Right lobe of liver (tissue), 6 donors: ENCODE measurements at regions not wholly inside any gene's neighbourhood (a gene's known extent, or its start where the extent isn't known, plus 50 kb on each side); places are given as distances from the start of the nearest gene placed in this dataset.
"Not testable (repeated sequence)": the region's sequence is repeated elsewhere in the genome, so short reads cannot be mapped to it uniquely, and the experiment has no call there.

Experiments used
- ATAC-seq, 4 donors: fragments of 200-7000 bp; cut with Tn5 transposase; one replicate each; pipeline ENCODE4 v1.9.1; 2020; ENCODE audit warnings: mild to moderate bottlenecking in 4 of 4, moderate library complexity in 4 of 4
- DNase-seq, 3 donors: peaks; one replicate each; pipeline ENCODE4 v3.0.0-alpha.2; 2020
- H3K27ac ChIP-seq, 3 donors: fragments of 200-600 bp; one replicate each; pipeline ENCODE4 v1.8.0; 2022
- H3K27me3 ChIP-seq, 2 donors: fragments of 200-600 bp; one replicate each; pipeline ENCODE4 v1.8.0; 2022
- H3K36me3 ChIP-seq, 4 donors: fragments of 200-600 bp; sonication (generic) in 1 of 4; one replicate each; pipeline versions ENCODE4 v1.5.1 to v1.8.0; 2017 to 2022; ENCODE audit warnings: control low read depth in 1 of 4
- H3K4me1 ChIP-seq, 4 donors: fragments of 200-600 bp; sonication (generic) in 1 of 4; one replicate each; pipeline versions ENCODE4 v1.5.1 to v1.8.0; 2017 to 2022; ENCODE audit warnings: control low read depth in 1 of 4
- H3K4me3 ChIP-seq, 3 donors: fragments of 200-600 bp; one replicate each; pipeline ENCODE4 v1.8.0; 2022
- H3K9me3 ChIP-seq, 4 donors: fragments of 200-600 bp; sonication (generic) in 1 of 4; one replicate each; pipeline versions ENCODE4 v1.5.1 to v1.8.0; 2017 to 2022; ENCODE audit warnings: control low read depth in 1 of 4
- CTCF ChIP-seq, 4 donors: fragments of 200-600 bp in 3 of 4; fragments of 450-650 bp in 1 of 4; IDR thresholded peaks; one replicate each; pipeline versions ENCODE4 v1.5.1 to v1.8.0; 2016 to 2022; ENCODE audit warnings: antibody characterized with exemption in 4 of 4, mild to moderate bottlenecking in 2 of 4
- POLR2A ChIP-seq: fragments of 450-650 bp; IDR thresholded peaks from one replicate; pipeline ENCODE4 v1.6.1; 2017; ENCODE audit warnings: antibody characterized with exemption, mild to moderate bottlenecking
- WGBS: methylation state at CpG from one replicate; pipeline ENCODE4 v1.1.6; 2018; ENCODE audit warnings: low coverage, low lambda C conversion rate; ENCODE audit not compliant: insufficient coverage; ENCODE audit errors: missing lambda C conversion rate; 5-methylcytosine and 5-hydroxymethylcytosine counted together
- intact Hi-C, 2 donors: fragments of 100-400 bp; cut with DNase I; formaldehyde crosslinking; loops; one replicate each; pipeline versions ENCODE4 v1.11.2 to v1.14.1; 2022
- donor health status: DM: no; HTN: yes; CAD: no.
- donor health status: DM: no; HTN: no; CAD: no.
- donor health status: DM: no; HTN: no; CAD: no.
- donor health status: DM: no; HTN: yes; CAD: no.
- donor health status: DM: no; HTN: yes; CAD: no.

- ATAC-seq (no peak), DNase-seq (no peak)
- Histone ChIP-seq H3K4me1 (no peaks in the 10 kb centered on the region), H3K9me3 (no peaks in the 10 kb centered on the region), H3K27ac (no peak overlapping the region), H3K27me3 (no peaks in the 10 kb centered on the region), H3K4me3 (no peak overlapping the region), H3K36me3 (no peaks in the 10 kb centered on the region)
- TF ChIP-seq CTCF (IDR thresholded peaks at IDR 0.05) (no peak), POLR2A (no peak)
- intact Hi-C loops, result no loop called here
Observed at GRCh38 chr19:31483226-31483857, 134.1 kb upstream of the TSHZ3 start.

GRCh38 chr19:31484858-31485410, 135.7 kb upstream of the TSHZ3 start:
- no CpG with 5 or more reads among the region's 2 CpGs for WGBS
- H3K27me3 ChIP-seq, H3K27ac ChIP-seq, H3K9me3 ChIP-seq, H3K4me1 ChIP-seq, DNase-seq, intact Hi-C loops, H3K4me3 ChIP-seq, ATAC-seq, H3K36me3 ChIP-seq: not testable (repeated sequence)

- no peak for ATAC-seq
- no peaks in the 10 kb centered on the region for H3K27me3 ChIP-seq
- no peak for DNase-seq
- H3K9me3 ChIP-seq, result no peaks in the 10 kb centered on the region
- H3K27ac ChIP-seq, result no peak overlapping the region
- no peak overlapping the region for H3K4me3 ChIP-seq
- H3K36me3 ChIP-seq, result no peaks in the 10 kb centered on the region
- intact Hi-C loops, result no loop called here
- TF ChIP-seq CTCF (IDR thresholded peaks at IDR 0.05), result no peak
- TF ChIP-seq POLR2A, result no peak
- WGBS, result 28% methylated on average over 2 of the region's 2 CpGs
- H3K4me1 ChIP-seq, result no peaks in the 10 kb centered on the region
Observed at GRCh38 chr19:31485472-31485871, 136.2 kb upstream of the TSHZ3 start.

GRCh38 chr19:31491242-31491641, 142.0 kb upstream of the TSHZ3 start:
- no peak overlapping the region for H3K4me3 ChIP-seq
- H3K27ac ChIP-seq, result no peak overlapping the region
- H3K9me3 ChIP-seq, result no peaks in the 10 kb centered on the region
- intact Hi-C loops, result no loop called here
- no peaks in the 10 kb centered on the region for H3K27me3 ChIP-seq
- WGBS, result 62% methylated on average over 4 of the region's 4 CpGs
- no peaks in the 10 kb centered on the region for H3K4me1 ChIP-seq
- ATAC-seq (no peak), DNase-seq (no peak)
- no peaks in the 10 kb centered on the region for H3K36me3 ChIP-seq
- TF ChIP-seq CTCF (IDR thresholded peaks at IDR 0.05) (no peak), POLR2A (no peak)

- H3K4me1 ChIP-seq, result no peaks in the 10 kb centered on the region
- TF ChIP-seq POLR2A, result no peak
- no peak for TF ChIP-seq CTCF (IDR thresholded peaks at IDR 0.05)
- DNase-seq, result no peak
- 81% methylated on average over 3 of the region's 3 CpGs for WGBS
- H3K4me3 ChIP-seq, result no peak overlapping the region
- no peaks in the 10 kb centered on the region for H3K36me3 ChIP-seq
- intact Hi-C loops, result no loop called here
- H3K9me3 ChIP-seq, result no peaks in the 10 kb centered on the region
- no peaks in the 10 kb centered on the region for H3K27me3 ChIP-seq
- no peak overlapping the region for H3K27ac ChIP-seq
- ATAC-seq, result no peak
Observed at GRCh38 chr19:31492050-31492449, 142.8 kb upstream of the TSHZ3 start.
